Small intestine (tissue), 7 donors: ENCODE measurements at regions not wholly inside any gene's neighbourhood (a gene's known extent, or its start where the extent isn't known, plus 50 kb on each side); places are given as distances from the start of the nearest gene placed in this dataset.

Experiments used
- DNase-seq, 2 donors: peaks; one replicate each; pipeline versions ENCODE4 v3.0.0 to v3.0.0-alpha.2; 2013
- FAIRE-seq: peaks from 2 replicates; lab custom pipeline; 2012; peaks lifted over from hg19 to GRCh38; lab: Jason Lieb, UNC
- H3K27ac ChIP-seq, 3 donors: one replicate each; pipeline ENCODE4 v1.5.1; 2013; ENCODE audit warnings: low read length in 2 of 3, mild to moderate bottlenecking in 2 of 3, control low read depth in 1 of 3, inconsistent platforms in 1 of 3, low read depth in 1 of 3, moderate library complexity in 1 of 3
- H3K27me3 ChIP-seq, 3 donors: one replicate each; pipeline ENCODE4 v1.6.1; 2013; ENCODE audit warnings: low read length in 3 of 3, inconsistent platforms in 1 of 3; ENCODE audit not compliant: control insufficient read depth in 3 of 3, insufficient read depth in 3 of 3
- H3K36me3 ChIP-seq, 3 donors: one replicate each; pipeline ENCODE4 v1.6.1; 2013; ENCODE audit warnings: low read length in 3 of 3, inconsistent platforms in 1 of 3, low read depth in 1 of 3, mild to moderate bottlenecking in 1 of 3, moderate library complexity in 1 of 3; ENCODE audit not compliant: control insufficient read depth in 3 of 3, insufficient read depth in 2 of 3
- H3K4me1 ChIP-seq, 3 donors: one replicate each; pipeline ENCODE4 v1.6.1; 2013; ENCODE audit warnings: low read length in 2 of 3, inconsistent platforms in 1 of 3, low read depth in 1 of 3, mild to moderate bottlenecking in 1 of 3, moderate library complexity in 1 of 3; ENCODE audit not compliant: control insufficient read depth in 3 of 3, insufficient read depth in 2 of 3
- H3K4me3 ChIP-seq, 3 donors: one replicate each; pipeline ENCODE4 v1.5.1; 2013; ENCODE audit warnings: low read length in 3 of 3, control low read depth in 1 of 3, inconsistent platforms in 1 of 3, low read depth in 1 of 3, mild to moderate bottlenecking in 1 of 3, moderate library complexity in 1 of 3
- H3K9me3 ChIP-seq, 2 donors: one replicate each; pipeline ENCODE4 v1.6.1; 2013; ENCODE audit warnings: low read depth in 1 of 2, low read length in 1 of 2; ENCODE audit not compliant: control insufficient read depth in 2 of 2, insufficient read depth in 1 of 2
- WGBS, 3 donors: extraction: QIAGEN DNeasy Blood & Tissue Kit; methylation state at CpG; one replicate each; pipeline ENCODE4 v1.1.7; 2013; 5-methylcytosine and 5-hydroxymethylcytosine counted together
- donor health status: healthy with polysubstance abuse.
- donor health status: control.
- donor health status: control.
- donor health status: Bipolar disorder and iron deficiency.
- donor health status: healthy.

DNA sequence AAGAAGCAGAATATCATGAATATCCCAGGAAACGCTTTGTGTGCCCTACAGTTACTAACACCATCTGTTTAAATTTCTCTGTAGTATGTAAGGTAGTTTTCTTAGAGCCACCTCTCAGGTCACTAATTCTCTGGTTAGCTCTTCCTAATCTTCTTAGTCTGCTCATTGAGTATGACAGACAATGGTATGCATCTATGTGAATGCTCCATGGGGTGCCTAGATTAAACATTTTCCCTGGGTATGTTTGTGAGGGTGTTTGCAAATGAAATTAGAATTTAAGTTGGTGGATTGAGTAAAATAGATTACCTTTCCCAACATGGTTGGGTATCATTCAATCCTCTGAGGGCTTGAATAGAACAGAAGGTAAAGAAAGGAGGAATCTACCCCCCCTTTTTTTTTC, 233.0 kb downstream of the PCDH18 start:
- WGBS, 3 donors, result 85 to 97% (median 91%) methylated on average over 1 of the region's 1 CpG
- Histone ChIP-seq H3K4me1 (no peaks in the 10 kb centered on the region), H3K27ac (no peak overlapping the region), H3K9me3 (no peaks in the 10 kb centered on the region), H3K4me3 (no peak overlapping the region), H3K27me3 (no peaks in the 10 kb centered on the region), H3K36me3 (no peaks in the 10 kb centered on the region)
- FAIRE-seq (no peak), DNase-seq (no peak)

DNA sequence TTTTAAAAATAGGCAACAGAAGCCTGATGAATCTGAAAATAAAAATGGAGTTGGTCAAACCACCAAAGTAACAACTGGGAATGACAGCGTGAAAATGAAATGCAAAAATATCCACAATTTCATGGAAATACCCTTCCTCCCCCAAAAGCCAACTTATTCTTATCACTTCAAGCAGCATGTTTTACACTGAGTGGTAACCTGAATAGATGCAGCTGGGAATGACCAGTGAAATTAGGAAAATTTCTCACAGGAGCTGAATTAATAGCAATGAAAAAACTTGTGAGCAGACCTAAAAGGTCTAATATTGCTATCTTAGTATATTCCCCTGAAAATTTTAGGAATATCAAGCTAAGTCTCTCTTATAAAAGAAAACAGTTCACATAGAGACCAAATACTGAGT, 239.0 kb downstream of the PCDH18 start:
- no peak for FAIRE-seq
- WGBS, 3 donors, result 75 to 93% (median 91%) methylated on average over 1 of the region's 1 CpG
- Histone ChIP-seq H3K9me3 (no peaks in the 10 kb centered on the region), H3K36me3 (no peaks in the 10 kb centered on the region), H3K4me3 (no peak overlapping the region), H3K27ac (no peak overlapping the region), H3K27me3 (no peaks in the 10 kb centered on the region), H3K4me1 (no peaks in the 10 kb centered on the region)
- DNase-seq, result no peak

GRCh38 chr4:137283737-137284136, 248.6 kb downstream of the PCDH18 start:
- H3K27me3 ChIP-seq, result no peaks in the 10 kb centered on the region
- H3K36me3 ChIP-seq, result no peaks in the 10 kb centered on the region
- H3K4me1 ChIP-seq, result no peaks in the 10 kb centered on the region
- no peak overlapping the region for H3K4me3 ChIP-seq
- FAIRE-seq, result no peak
- no peak overlapping the region for H3K27ac ChIP-seq
- DNase-seq, result no peak
- no peaks in the 10 kb centered on the region for H3K9me3 ChIP-seq

DNA sequence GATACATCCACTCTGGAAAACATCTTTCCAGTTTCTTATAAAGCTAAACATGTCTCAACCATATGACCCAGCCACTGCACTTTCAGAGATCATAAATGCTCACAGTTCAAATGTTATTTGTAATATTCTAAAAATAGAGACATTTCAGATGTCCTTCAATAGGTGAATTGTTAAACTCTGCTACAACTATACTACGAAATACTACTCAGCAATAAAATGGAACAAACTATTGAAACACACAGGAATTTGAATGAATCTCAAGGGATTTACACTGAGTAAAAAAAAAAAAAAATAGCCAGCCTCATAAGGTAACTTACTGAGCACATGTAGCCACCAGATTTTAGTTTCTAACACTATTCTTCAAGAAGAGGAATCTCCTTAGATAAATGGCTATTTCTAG, 253.9 kb downstream of the PCDH18 start:
- H3K36me3 ChIP-seq, result no peaks in the 10 kb centered on the region
- no peak for FAIRE-seq
- no peaks in the 10 kb centered on the region for H3K27me3 ChIP-seq

GRCh38 chr4:137274404-137274803, 257.9 kb downstream of the PCDH18 start:
- H3K4me3 ChIP-seq, result no peak overlapping the region
- FAIRE-seq (no peak), DNase-seq (no peak)

More for the DNA sequence above, 253.9 kb downstream of the PCDH18 start:
- H3K9me3 ChIP-seq, result no peaks in the 10 kb centered on the region
- H3K4me1 ChIP-seq, result no peaks in the 10 kb centered on the region
- no peak for DNase-seq
- no peak overlapping the region for H3K4me3 ChIP-seq
- H3K27ac ChIP-seq, result no peak overlapping the region
- 65 to 86% (median 70%) methylated on average over 1 of the region's 1 CpG for WGBS, 3 donors

DNA sequence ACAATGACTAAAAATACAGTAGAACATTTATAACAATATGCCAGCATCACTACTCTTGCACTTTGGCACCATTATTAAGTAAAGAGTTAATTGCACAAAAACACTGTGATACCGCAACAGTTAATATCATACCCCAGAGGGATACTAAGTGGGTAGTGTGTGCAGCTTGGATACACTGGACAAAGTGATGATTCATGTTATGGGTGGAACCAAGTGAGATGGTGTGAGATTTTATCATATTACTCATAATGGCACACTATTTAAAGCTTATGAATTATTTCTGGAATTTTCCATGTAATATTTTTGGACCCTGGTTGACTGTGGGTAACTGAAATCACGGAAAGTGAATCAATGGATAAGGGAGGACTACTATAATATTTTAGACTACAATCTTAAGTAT, 265.3 kb downstream of the PCDH18 start:
- no peak for DNase-seq
- 64 to 77% (median 76%) methylated on average over 2 of the region's 2 CpGs for WGBS, 3 donors
- Histone ChIP-seq H3K27me3 (no peaks in the 10 kb centered on the region), H3K36me3 (no peaks in the 10 kb centered on the region), H3K4me1 (no peaks in the 10 kb centered on the region), H3K4me3 (no peak overlapping the region), H3K9me3 (no peaks in the 10 kb centered on the region), H3K27ac (no peak overlapping the region)
- no peak for FAIRE-seq

More at GRCh38 chr4:137274404-137274803, 257.9 kb downstream of the PCDH18 start:
- Histone ChIP-seq H3K36me3 (no peaks in the 10 kb centered on the region), H3K27ac (no peak overlapping the region), H3K27me3 (no peaks in the 10 kb centered on the region), H3K4me1 (no peaks in the 10 kb centered on the region), H3K9me3 (no peaks in the 10 kb centered on the region)
- WGBS, 3 donors, result 36 to 69% (median 48%) methylated on average over 1 of the region's 1 CpG

GRCh38 chr4:137266511-137266910, 265.8 kb downstream of the PCDH18 start:
- Histone ChIP-seq H3K4me3 (no peak overlapping the region), H3K9me3 (no peaks in the 10 kb centered on the region), H3K4me1 (no peaks in the 10 kb centered on the region), H3K27me3 (no peaks in the 10 kb centered on the region), H3K27ac (no peak overlapping the region), H3K36me3 (no peaks in the 10 kb centered on the region)
- FAIRE-seq (no peak), DNase-seq (no peak)
- 55 to 70% (median 55%) methylated on average over 3 of the region's 3 CpGs for WGBS, 3 donors

DNA sequence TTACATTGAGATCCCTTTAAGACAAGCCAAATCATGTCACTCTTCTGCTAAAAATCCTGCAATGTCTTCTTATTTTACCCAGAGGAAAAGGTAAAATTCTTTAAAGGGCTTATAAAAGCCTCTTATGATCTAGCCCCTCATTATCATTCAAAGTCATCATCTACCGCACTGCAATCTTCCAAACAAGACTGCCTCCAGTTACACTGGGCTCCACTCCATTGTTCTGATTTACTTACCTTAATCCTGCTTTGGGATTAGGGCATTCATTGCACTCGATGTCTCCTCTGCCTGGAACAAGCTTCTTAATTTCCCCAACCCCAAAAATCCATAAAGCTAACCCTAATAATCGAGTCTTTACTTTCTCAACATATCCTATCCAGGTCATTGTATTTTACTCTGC, 269.1 kb downstream of the PCDH18 start:
- FAIRE-seq, result no peak
- Histone ChIP-seq H3K27me3 (no peaks in the 10 kb centered on the region), H3K9me3 (no peaks in the 10 kb centered on the region), H3K4me3 (no peak overlapping the region), H3K4me1 (no peaks in the 10 kb centered on the region), H3K36me3 (no peaks in the 10 kb centered on the region), H3K27ac (no peak overlapping the region)
- DNase-seq, result no peak
- WGBS, 3 donors, result 68 to 76% (median 69%) methylated on average over 3 of the region's 3 CpGs

DNA sequence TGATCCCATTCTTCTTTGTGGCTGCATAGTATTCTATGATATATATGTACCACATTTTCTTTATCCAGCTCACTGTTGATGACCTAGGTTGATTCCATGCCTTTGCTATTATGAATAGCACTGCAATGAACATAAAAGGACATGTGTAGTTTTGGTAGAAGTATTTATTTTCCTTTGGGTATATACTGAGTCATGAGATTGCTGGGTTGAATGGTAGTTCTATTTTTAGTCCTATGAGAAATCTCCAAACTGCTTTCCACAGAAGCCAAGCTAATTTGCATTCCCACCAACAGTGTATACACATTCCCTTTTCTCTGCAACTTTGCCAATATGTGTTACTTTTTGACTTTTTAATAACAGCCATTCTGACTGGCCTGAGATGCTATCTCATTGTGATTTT, 278.3 kb downstream of the PCDH18 start:
- H3K4me3 ChIP-seq, result no peak overlapping the region
- H3K27ac ChIP-seq, result no peak overlapping the region
- H3K9me3 ChIP-seq, result no peaks in the 10 kb centered on the region
- DNase-seq, result no peak
- no peak for FAIRE-seq
- no peaks in the 10 kb centered on the region for H3K4me1 ChIP-seq
- no peaks in the 10 kb centered on the region for H3K27me3 ChIP-seq
- no peaks in the 10 kb centered on the region for H3K36me3 ChIP-seq
